Heart right ventricle (tissue), 16 donors: ENCODE measurements at regions not wholly inside any gene's neighbourhood (a gene's known extent, or its start where the extent isn't known, plus 50 kb on each side); places are given as distances from the start of the nearest gene placed in this dataset.

Source experiments
- ATAC-seq, 8 donors: fragments of 200-7000 bp; cut with Tn5 transposase; one replicate each; pipeline ENCODE4 v1.9.1; 2020; ENCODE audit warnings: mild to moderate bottlenecking in 8 of 8, moderate library complexity in 8 of 8, moderate number of reproducible peaks in 1 of 8
- DNase-seq, 2 donors: peaks; one replicate each; pipeline ENCODE4 v3.0.0-alpha.2; 2020
- H3K27ac ChIP-seq, 10 donors: fragments of 200-600 bp; sonication (generic) in 2 of 10; one replicate each; pipeline versions ENCODE4 v1.5.0 to v1.8.0; 2020 to 2022; ENCODE audit warnings: mild to moderate bottlenecking in 3 of 10
- H3K27me3 ChIP-seq, 7 donors: fragments of 200-600 bp; one replicate each; pipeline ENCODE4 v1.8.0; 2021 to 2022; ENCODE audit warnings: mild to moderate bottlenecking in 2 of 7
- H3K36me3 ChIP-seq, 9 donors: fragments of 200-600 bp; sonication (generic) in 1 of 9; one replicate each; pipeline versions ENCODE4 v1.5.0 to v1.8.0; 2020 to 2022; ENCODE audit warnings: mild to moderate bottlenecking in 2 of 9
- H3K4me1 ChIP-seq, 9 donors: fragments of 200-600 bp; sonication (generic) in 1 of 9; one replicate each; pipeline versions ENCODE4 v1.5.0 to v1.8.0; 2020 to 2022; ENCODE audit warnings: mild to moderate bottlenecking in 4 of 9
- H3K4me3 ChIP-seq, 10 donors: fragments of 200-600 bp; sonication (generic) in 2 of 10; one replicate each; pipeline versions ENCODE4 v1.5.0 to v1.8.0; 2020 to 2022; ENCODE audit warnings: mild to moderate bottlenecking in 7 of 10, moderate library complexity in 2 of 10
- H3K9me3 ChIP-seq, 11 donors: fragments of 200-600 bp in 10 of 11; sonication (generic) in 2 of 11; one replicate each; pipeline versions ENCODE4 v1.5.0 to v1.8.0; 2013 to 2022; ENCODE audit warnings: mild to moderate bottlenecking in 2 of 11, control low read depth in 1 of 11, moderate library complexity in 1 of 11
- WGBS, 2 donors: extraction: QIAGEN DNeasy Blood & Tissue Kit; methylation state at CpG; one replicate each; pipeline ENCODE4 v1.1.7; 2013; ENCODE audit warnings: inconsistent platforms in 1 of 2; 5-methylcytosine and 5-hydroxymethylcytosine counted together
- intact Hi-C, 10 donors: fragments of 100-400 bp; cut with DNase I; formaldehyde crosslinking; loops; one replicate each; pipeline versions ENCODE4 v1.11.1 to v1.14.2; 2022
- TF ChIP-seq, protein P1 (sequence below), 9 donors: fragments of 200-600 bp; sonication (generic) in 2 of 9; IDR thresholded peaks; one replicate each; pipeline versions ENCODE4 v1.5.0 to v1.8.0; 2021 to 2022; ENCODE audit warnings: antibody characterized with exemption in 9 of 9, mild to moderate bottlenecking in 5 of 9, moderate library complexity in 1 of 9
- donor health status: Arrhythmogenic right ventricular cardiomyopathy.
- donor health status: ischemic (EF 13 %, LVEDD 7.1; RV severe dilation, severe dysfunction).
- donor health status: healthy with polysubstance abuse.
- donor health status: DM: no; HTN: yes; CAD: no.
- donor health status: DM: no; HTN: no; CAD: no.
- donor health status: ischemic (EF 25% LVEDD 6.9; RV normal size, moderate dysfunction).
- donor health status: ischemic (EF 25% LVEDD 5.7; RV mildly dilated, moderate dysfunction).
- donor health status: healthy.
- donor health status: DM: yes; HTN: yes; CAD: no.
- donor health status: Ischemic cardiomyopathy.
- donor health status: ischemic (EF 35%, LVEDD 5.7; RV mildly dilated, moderate dysfunction).
- donor health status: nonischemic (EF 11% LVEDD 7.7; RV severe dilation, severe dysfunction).
- donor health status: DM: yes; HTN: yes; CAD: no.
- donor health status: PGD.
- donor health status: ischemic (EF 29% LVEDD 5.4; RV normal size, mild dysfunction).
- donor health status: nonischemic (EF 23%, LVEDD 6.1; RV moderate dilation, normal function).

DNA sequence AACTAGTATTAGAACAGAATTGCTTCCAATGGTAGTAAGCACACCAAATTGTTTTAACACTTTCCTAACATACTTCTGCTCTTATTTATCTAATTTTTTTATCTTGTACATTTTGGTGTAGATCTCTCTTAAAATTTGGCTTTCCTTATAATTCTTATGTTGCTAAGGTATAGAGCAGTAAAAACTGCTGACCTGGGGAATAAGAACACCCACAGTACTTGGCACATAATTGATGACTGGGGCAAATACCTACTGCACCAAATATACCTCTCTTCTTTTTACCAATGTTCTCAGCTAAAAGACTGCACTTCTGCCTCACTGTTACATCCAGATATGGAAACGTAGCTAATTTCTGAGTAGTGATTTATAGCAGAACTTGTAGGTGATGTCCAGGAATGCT, 642.2 kb downstream of the LIG4 start:
- TF ChIP-seq, protein P1, sequence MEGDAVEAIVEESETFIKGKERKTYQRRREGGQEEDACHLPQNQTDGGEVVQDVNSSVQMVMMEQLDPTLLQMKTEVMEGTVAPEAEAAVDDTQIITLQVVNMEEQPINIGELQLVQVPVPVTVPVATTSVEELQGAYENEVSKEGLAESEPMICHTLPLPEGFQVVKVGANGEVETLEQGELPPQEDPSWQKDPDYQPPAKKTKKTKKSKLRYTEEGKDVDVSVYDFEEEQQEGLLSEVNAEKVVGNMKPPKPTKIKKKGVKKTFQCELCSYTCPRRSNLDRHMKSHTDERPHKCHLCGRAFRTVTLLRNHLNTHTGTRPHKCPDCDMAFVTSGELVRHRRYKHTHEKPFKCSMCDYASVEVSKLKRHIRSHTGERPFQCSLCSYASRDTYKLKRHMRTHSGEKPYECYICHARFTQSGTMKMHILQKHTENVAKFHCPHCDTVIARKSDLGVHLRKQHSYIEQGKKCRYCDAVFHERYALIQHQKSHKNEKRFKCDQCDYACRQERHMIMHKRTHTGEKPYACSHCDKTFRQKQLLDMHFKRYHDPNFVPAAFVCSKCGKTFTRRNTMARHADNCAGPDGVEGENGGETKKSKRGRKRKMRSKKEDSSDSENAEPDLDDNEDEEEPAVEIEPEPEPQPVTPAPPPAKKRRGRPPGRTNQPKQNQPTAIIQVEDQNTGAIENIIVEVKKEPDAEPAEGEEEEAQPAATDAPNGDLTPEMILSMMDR (IDR thresholded peaks at IDR 0.05): no peak
- H3K4me3 ChIP-seq: no peak overlapping the region
- no peak for DNase-seq
- H3K36me3 ChIP-seq: no peaks in the 10 kb centered on the region
- no peaks in the 10 kb centered on the region for H3K9me3 ChIP-seq
- H3K27me3 ChIP-seq: peaks cover 0 to 7% (median 0%) of the 10 kb centered on the region in 7 donors
- WGBS, 2 donors: 82 to 84% methylated on average over 1 of the region's 1 CpG
- ATAC-seq: no peak
- no peak overlapping the region for H3K27ac ChIP-seq
- H3K4me1 ChIP-seq: no peaks in the 10 kb centered on the region
- intact Hi-C loops: no loop called here

DNA sequence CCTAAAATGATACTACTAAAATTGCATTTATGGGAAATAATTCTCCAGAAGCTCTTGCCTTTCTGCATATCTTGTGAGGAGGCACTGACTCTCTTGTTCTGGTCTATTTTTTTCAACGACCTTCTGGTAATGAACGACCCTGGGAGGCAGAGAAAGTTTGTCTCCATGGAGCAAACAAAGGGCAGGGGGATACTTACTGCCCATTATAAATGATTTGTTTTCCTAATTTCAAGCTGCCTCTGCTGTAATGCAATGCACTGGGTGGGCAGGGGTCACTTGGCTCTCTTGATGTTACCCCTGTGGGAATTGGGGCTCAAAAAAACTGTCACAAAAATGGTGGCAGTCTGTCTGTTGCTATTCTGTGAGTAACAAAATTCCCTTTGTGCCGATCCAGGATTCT, 643.2 kb downstream of the LIG4 start:
- TF ChIP-seq, protein P1 (IDR thresholded peaks at IDR 0.05): no peak
- Histone ChIP-seq H3K36me3 (no peaks in the 10 kb centered on the region), H3K9me3 (no peaks in the 10 kb centered on the region), H3K4me1 (no peaks in the 10 kb centered on the region), H3K27me3 (peaks cover 0 to 7% (median 0%) of the 10 kb centered on the region in 7 donors), H3K4me3 (no peak overlapping the region), H3K27ac (no peak overlapping the region)
- ATAC-seq (no peak), DNase-seq (no peak)
- 68 to 72% methylated on average over 3 of the region's 3 CpGs for WGBS, 2 donors
- intact Hi-C loops: no loop called here

DNA sequence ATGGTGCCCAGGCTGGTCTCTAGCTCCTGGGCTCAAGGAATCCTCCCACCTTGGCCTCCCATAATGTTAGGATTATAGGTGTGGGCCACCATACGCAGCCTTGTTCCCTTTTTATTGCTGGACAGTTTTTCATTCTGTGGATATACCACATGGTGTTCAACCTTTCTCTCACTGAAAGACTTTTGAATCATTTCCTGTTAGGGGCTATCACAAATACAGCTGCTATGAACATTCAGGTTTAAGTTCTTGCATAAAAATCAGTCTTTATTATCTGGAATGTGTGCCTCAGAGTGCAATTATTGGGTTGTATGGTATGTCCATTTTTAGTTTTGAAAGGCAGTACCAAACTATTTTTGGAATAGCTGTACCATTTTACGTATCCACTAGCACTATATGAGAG, 647.2 kb downstream of the LIG4 start:
- 79 to 81% methylated on average over 2 of the region's 2 CpGs for WGBS, 2 donors
- no peak overlapping the region for H3K27ac ChIP-seq
- intact Hi-C loops: no loop called here
- DNase-seq: no peak
- ATAC-seq: no peak
- no peaks in the 10 kb centered on the region for H3K4me1 ChIP-seq
- TF ChIP-seq, protein P1 (IDR thresholded peaks at IDR 0.05): no peak
- peaks cover 0 to 7% (median 0%) of the 10 kb centered on the region in 7 donors for H3K27me3 ChIP-seq
- H3K4me3 ChIP-seq: no peak overlapping the region
- H3K36me3 ChIP-seq: no peaks in the 10 kb centered on the region
- H3K9me3 ChIP-seq: no peaks in the 10 kb centered on the region

DNA sequence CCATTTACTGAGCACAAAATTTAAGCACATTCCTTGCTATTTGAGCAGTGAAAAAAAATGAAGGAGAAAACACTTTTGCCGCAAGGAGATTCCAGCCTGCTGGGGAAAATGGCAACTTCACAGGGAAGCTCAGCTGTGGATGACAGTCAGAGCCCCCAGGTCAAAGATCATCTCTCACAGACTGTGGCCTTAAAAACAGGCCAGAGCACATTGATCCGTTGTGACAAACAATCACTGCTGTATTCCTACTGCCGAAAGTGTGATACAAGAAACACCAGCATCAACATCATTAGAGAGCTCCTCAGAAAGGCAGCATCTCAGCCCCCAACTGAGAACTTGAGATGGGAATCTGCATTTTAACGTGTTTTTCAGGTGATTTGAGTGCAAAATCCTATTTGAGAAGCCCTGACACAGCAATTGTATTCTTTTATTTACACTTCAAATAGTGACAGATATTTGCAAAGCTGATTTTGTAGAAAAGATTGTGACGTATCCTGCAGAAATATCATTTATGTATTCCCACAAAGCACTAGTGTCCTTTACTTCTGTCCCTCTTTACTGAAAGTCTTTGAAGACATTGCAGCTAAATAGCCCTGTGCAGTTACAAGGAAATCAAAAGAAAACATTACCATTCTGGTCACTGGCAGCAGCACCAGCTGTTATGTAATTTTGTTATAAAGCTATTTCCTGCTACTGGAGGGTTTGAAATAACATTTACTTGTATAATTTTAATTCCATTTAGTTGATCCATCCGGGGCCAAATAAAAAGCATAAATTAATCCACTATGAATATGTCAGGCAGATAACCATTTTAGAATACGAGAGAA, 652.0 kb downstream of the LIG4 start:
- Histone ChIP-seq H3K4me3 (no peak overlapping the region), H3K27me3 (no peaks in the 10 kb centered on the region), H3K27ac (no peak overlapping the region), H3K4me1 (no peaks in the 10 kb centered on the region), H3K36me3 (no peaks in the 10 kb centered on the region), H3K9me3 (no peaks in the 10 kb centered on the region)
- DNase-seq (no peak), ATAC-seq (no peak)
- TF ChIP-seq, protein P1 (IDR thresholded peaks at IDR 0.05): no peak
- intact Hi-C loops: no loop called here
- 50 to 51% methylated on average over 7 of the region's 7 CpGs for WGBS, 2 donors
